Right hindlimb (tissue), 1 donor: ENCODE measurements at regions not wholly inside any gene's neighbourhood (a gene's known extent, or its start where the extent isn't known, plus 50 kb on each side); places are given as distances from the start of the nearest gene placed in this dataset.
"Not testable (repeated sequence)": the region's sequence is repeated elsewhere in the genome, so short reads cannot be mapped to it uniquely, and the experiment has no call there.

Experiments used
- DNase-seq: peaks from one replicate; pipeline ENCODE4 v3.0.0-alpha.2; 2018

- no peak for DNase-seq
These were observed 292.9 kb downstream of the LTN1 start for GRCh38 chr21:28699596-28700259.

- no peak for DNase-seq
These were observed 293.5 kb downstream of the LTN1 start for GRCh38 chr21:28699186-28699585.

GRCh38 chr21:28696844-28697410 is 295.8 kb downstream of the LTN1 start:
- DNase-seq = no peak

- no peak for DNase-seq
These were observed 299.2 kb downstream of the LTN1 start for GRCh38 chr21:28693476-28693875.

GRCh38 chr21:28690196-28690595 is 302.5 kb downstream of the LTN1 start:
- DNase-seq = no peak

GRCh38 chr21:28688381-28688780 is 304.3 kb downstream of the LTN1 start:
- DNase-seq = no peak

GRCh38 chr21:28687586-28687985 is 305.1 kb downstream of the LTN1 start:
- DNase-seq = no peak

GRCh38 chr21:28683982-28684752 is 308.5 kb downstream of the LTN1 start:
- no peak for DNase-seq

GRCh38 chr21:28682884-28683283 is 309.8 kb downstream of the LTN1 start:
- DNase-seq = not testable (repeated sequence)

- not testable (repeated sequence) for DNase-seq
These were observed 315.6 kb downstream of the LTN1 start for GRCh38 chr21:28677096-28677495.

GRCh38 chr21:28675331-28676041 is 317.2 kb downstream of the LTN1 start:
- DNase-seq = no peak

- no peak for DNase-seq
These were observed 317.9 kb downstream of the LTN1 start for GRCh38 chr21:28674763-28675162.

GRCh38 chr21:28671549-28672195 is 321.0 kb downstream of the LTN1 start:
- DNase-seq = no peak

GRCh38 chr21:28669971-28670653 is 322.6 kb downstream of the LTN1 start:
- DNase-seq = no peak

GRCh38 chr21:28669321-28669720 is 323.4 kb downstream of the LTN1 start:
- no peak for DNase-seq

- DNase-seq = no peak
These were observed 328.9 kb downstream of the LTN1 start for GRCh38 chr21:28663754-28664153.

GRCh38 chr21:28663111-28663693 is 329.5 kb downstream of the LTN1 start:
- no peak for DNase-seq

- no peak for DNase-seq
These were observed 335.1 kb downstream of the LTN1 start for GRCh38 chr21:28657566-28657965.

GRCh38 chr21:28655471-28655870 is 337.2 kb downstream of the LTN1 start:
- no peak for DNase-seq

GRCh38 chr21:28654406-28654805 is 338.3 kb downstream of the LTN1 start:
- DNase-seq = no peak

GRCh38 chr21:28644762-28645161 is 347.9 kb downstream of the LTN1 start:
- DNase-seq = no peak

GRCh38 chr21:28642891-28643290 is 349.8 kb downstream of the LTN1 start:
- no peak for DNase-seq
